HUES6 (cell line): ENCODE measurements at regions not wholly inside any gene's neighbourhood (a gene's known extent, or its start where the extent isn't known, plus 50 kb on each side); places are given as distances from the start of the nearest gene placed in this dataset.

ENCODE experiments used
- H3K27ac ChIP-seq: 2 replicates; pipeline ENCODE4 v1.7.0; 2013; ENCODE audit warnings: low read depth, mild to moderate bottlenecking, low read length, inconsistent platforms
- H3K27me3 ChIP-seq: 2 replicates; pipeline ENCODE4 v1.6.1; 2013; ENCODE audit warnings: low read length; ENCODE audit not compliant: control insufficient read depth, insufficient read depth
- H3K36me3 ChIP-seq: 2 replicates; pipeline ENCODE4 v1.6.1; 2013; ENCODE audit warnings: low read length; ENCODE audit not compliant: control insufficient read depth, insufficient read depth
- H3K4me1 ChIP-seq: 2 replicates; pipeline ENCODE4 v1.6.1; 2013; ENCODE audit warnings: low read length; ENCODE audit not compliant: control insufficient read depth, insufficient read depth
- H3K4me3 ChIP-seq: 2 replicates; pipeline ENCODE4 v1.5.1; 2013; ENCODE audit warnings: low read depth, low read length
- H3K9ac ChIP-seq: one replicate; pipeline ENCODE4 v1.6.1; 2013; ENCODE audit warnings: mild to moderate bottlenecking, low read length
- H3K9me3 ChIP-seq: 2 replicates; pipeline ENCODE4 v1.6.1; 2013; ENCODE audit warnings: low read depth, low read length; ENCODE audit not compliant: control insufficient read depth, insufficient read depth

GRCh38 chr11:36929401-36929800, 331.4 kb upstream of the RAG2 start:
- Histone ChIP-seq H3K9me3 (no peaks in the 10 kb centered on the region), H3K4me3 (no peak overlapping the region), H3K36me3 (no peaks in the 10 kb centered on the region), H3K9ac (no peak overlapping the region), H3K27ac (no peak overlapping the region), H3K27me3 (no peaks in the 10 kb centered on the region), H3K4me1 (no peaks in the 10 kb centered on the region)

DNA sequence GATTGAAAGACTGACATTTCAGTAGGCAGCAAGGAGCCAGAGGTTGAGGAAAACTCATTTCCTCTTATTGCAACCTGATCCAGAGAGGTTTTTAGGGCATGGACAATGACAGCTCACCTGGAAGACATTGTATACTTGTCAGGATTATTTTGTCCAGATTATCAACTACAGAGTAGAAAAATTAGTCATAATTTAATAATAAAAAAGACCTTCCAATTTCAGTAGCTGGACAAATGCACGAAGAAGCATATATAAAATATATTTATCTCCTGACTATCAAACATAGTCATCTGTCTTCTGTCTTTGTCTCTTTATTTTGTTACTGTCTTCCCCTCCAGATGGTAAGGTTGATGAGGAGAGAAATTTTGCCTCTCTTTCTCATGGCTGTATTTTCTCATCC, 330.6 kb upstream of the RAG2 start:
- Histone ChIP-seq H3K27me3 (no peaks in the 10 kb centered on the region), H3K4me1 (no peaks in the 10 kb centered on the region), H3K27ac (no peak overlapping the region), H3K9ac (no peak overlapping the region), H3K36me3 (no peaks in the 10 kb centered on the region), H3K9me3 (no peaks in the 10 kb centered on the region), H3K4me3 (no peak overlapping the region)

DNA sequence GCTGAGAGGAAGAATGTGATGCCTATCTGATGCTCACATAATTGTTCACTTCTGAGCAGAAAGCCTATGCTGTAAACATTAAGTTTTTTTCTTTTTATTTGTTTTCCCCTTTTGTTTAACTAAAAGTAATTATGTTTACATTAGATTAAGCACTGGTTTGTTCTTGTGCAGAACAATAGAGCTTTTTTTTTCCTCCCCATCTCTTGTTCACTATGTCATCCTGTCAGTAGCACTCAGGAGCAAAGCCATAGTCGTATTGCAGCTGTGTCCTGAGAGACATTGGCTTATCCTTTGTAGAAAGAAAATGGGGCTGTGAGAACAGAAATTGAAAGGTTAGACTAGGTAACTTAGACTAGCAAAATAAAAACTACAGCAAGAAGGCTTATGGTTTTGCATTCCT, 301.8 kb upstream of the RAG2 start:
- Histone ChIP-seq H3K27ac (no peak overlapping the region), H3K36me3 (no peaks in the 10 kb centered on the region), H3K9me3 (no peaks in the 10 kb centered on the region), H3K4me3 (no peak overlapping the region), H3K9ac (no peak overlapping the region), H3K27me3 (no peaks in the 10 kb centered on the region), H3K4me1 (no peaks in the 10 kb centered on the region)

GRCh38 chr11:36890841-36891240, 292.8 kb upstream of the RAG2 start:
- Histone ChIP-seq H3K9me3 (no peaks in the 10 kb centered on the region), H3K27me3 (no peaks in the 10 kb centered on the region), H3K36me3 (no peaks in the 10 kb centered on the region), H3K9ac (no peak overlapping the region), H3K27ac (no peak overlapping the region), H3K4me1 (no peaks in the 10 kb centered on the region), H3K4me3 (no peak overlapping the region)

DNA sequence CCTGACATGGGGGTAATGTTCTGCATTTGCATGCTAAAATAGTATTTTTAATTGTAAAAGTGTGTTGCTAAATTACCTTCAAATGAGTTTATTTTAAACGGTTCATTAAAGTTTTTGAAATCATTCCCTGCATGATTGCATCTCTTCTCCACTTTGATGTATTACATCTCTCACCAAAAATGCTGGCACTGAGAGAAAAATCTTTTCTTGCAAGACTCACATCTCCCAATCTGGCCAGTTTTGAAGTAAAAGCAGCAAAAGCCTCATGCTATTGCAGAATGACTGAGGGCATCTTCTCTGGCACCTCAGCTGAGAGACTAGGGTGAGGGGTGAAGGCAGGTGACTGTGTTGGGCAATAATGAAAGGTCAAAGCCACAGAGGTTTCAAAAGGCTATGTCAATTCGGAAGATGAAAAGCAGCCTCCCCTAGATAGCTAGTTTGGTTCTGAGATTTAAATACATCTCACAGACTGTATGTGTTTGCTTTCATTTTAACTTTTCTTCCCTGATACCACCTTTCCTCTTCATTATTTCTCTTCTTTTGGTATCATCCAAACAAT, 292.2 kb upstream of the RAG2 start:
- no peak overlapping the region for H3K9ac ChIP-seq
- H3K36me3 ChIP-seq, result no peaks in the 10 kb centered on the region
- H3K4me3 ChIP-seq, result no peak overlapping the region
- no peaks in the 10 kb centered on the region for H3K9me3 ChIP-seq
- no peak overlapping the region for H3K27ac ChIP-seq
- H3K27me3 ChIP-seq, result no peaks in the 10 kb centered on the region
- no peaks in the 10 kb centered on the region for H3K4me1 ChIP-seq

DNA sequence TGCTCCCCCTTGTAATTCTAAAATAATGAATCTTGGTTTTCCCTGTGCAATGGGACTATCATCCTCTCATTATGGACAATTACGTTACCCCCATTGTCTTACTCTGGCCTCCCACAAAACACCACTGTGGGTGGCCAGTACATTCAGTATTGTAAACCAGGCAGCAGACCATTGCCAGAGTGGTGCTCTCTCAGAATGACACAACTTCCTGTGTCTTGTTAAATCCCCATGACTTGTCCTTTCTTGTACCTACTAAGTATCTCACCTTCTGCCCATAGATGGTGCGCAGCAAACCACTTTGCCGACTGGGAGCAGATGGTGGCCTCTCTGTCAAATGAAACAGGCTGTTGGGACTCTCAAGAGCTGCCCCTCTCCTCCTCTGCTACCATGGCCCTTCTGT, 287.1 kb upstream of the RAG2 start:
- Histone ChIP-seq H3K9me3 (no peaks in the 10 kb centered on the region), H3K36me3 (no peaks in the 10 kb centered on the region), H3K27me3 (no peaks in the 10 kb centered on the region)

DNA sequence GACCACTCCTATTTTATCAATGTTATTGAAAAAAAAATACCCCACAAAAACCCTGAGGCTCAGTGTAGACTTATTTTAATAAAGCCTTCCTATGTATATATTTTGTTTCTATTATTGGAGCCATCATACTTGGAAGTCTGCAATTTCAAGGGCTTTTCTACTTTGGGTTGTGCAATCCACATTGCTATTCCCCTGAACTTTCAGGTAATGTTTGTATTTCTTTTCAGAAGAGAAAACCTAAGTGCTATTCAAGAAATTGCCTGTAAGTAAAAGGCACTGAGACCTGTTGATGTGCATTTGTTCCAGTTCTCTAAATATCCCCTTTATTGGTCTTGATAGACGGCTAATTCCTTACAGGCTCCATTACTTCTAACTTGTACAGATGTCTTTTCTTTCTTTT, 280.7 kb upstream of the RAG2 start:
- H3K4me1 ChIP-seq, result no peaks in the 10 kb centered on the region
- H3K27me3 ChIP-seq, result no peaks in the 10 kb centered on the region
- no peaks in the 10 kb centered on the region for H3K9me3 ChIP-seq
- no peaks in the 10 kb centered on the region for H3K36me3 ChIP-seq
- no peak overlapping the region for H3K9ac ChIP-seq
- no peak overlapping the region for H3K27ac ChIP-seq
- H3K4me3 ChIP-seq, result no peak overlapping the region

More for the DNA sequence above, 287.1 kb upstream of the RAG2 start:
- Histone ChIP-seq H3K27ac (no peak overlapping the region), H3K9ac (no peak overlapping the region), H3K4me1 (no peaks in the 10 kb centered on the region), H3K4me3 (no peak overlapping the region)

DNA sequence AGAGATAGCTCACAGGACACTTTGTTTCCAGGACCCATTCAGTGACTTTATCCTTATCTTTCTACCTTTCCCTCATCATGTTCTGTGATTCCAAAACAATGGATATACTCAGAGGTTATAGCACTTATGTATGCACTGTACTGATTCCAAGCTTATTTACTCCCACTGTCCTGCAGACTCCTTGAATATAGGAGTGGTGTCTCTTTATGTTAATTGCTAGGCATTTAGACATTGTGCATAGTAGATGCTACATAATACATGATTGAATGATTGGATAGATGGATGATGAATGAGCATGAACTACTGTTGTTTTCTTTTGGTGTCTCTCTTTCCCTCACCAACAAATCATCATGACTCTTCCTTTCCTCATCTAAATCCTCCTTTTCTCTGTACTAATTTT, 279.1 kb upstream of the RAG2 start:
- no peaks in the 10 kb centered on the region for H3K9me3 ChIP-seq
- H3K36me3 ChIP-seq, result no peaks in the 10 kb centered on the region
- no peak overlapping the region for H3K4me3 ChIP-seq
- H3K27ac ChIP-seq, result no peak overlapping the region
- no peak overlapping the region for H3K9ac ChIP-seq
- no peaks in the 10 kb centered on the region for H3K27me3 ChIP-seq
- H3K4me1 ChIP-seq, result no peaks in the 10 kb centered on the region

DNA sequence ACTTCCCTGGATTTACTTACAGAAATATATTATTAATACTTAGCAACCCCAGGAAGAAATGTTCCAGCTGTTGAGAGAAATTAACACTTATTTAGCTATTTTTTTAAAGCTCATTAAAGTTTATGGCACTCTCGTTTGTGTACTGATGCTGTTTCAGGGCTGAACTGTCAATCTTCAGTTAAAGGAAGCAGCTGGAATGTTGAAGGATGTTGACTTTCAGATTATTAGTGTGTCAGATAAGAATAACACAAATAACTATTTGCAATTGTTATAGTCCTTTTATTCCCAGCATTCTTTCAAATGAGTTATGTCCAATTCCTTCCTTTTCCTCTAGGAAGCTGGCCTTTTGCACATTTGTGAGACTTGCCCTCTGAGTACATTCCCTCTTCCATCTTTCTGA, 278.2 kb upstream of the RAG2 start:
- Histone ChIP-seq H3K27ac (no peak overlapping the region), H3K36me3 (no peaks in the 10 kb centered on the region), H3K4me1 (no peaks in the 10 kb centered on the region), H3K9me3 (no peaks in the 10 kb centered on the region), H3K27me3 (no peaks in the 10 kb centered on the region), H3K9ac (no peak overlapping the region), H3K4me3 (no peak overlapping the region)

- Histone ChIP-seq H3K4me3 (no peak overlapping the region), H3K4me1 (no peaks in the 10 kb centered on the region), H3K9me3 (no peaks in the 10 kb centered on the region), H3K27me3 (no peaks in the 10 kb centered on the region), H3K27ac (no peak overlapping the region), H3K36me3 (no peaks in the 10 kb centered on the region), H3K9ac (no peak overlapping the region)
These were observed 276.3 kb upstream of the RAG2 start for GRCh38 chr11:36874291-36874690.

- no peaks in the 10 kb centered on the region for H3K9me3 ChIP-seq
- no peak overlapping the region for H3K27ac ChIP-seq
- H3K9ac ChIP-seq, result no peak overlapping the region
- no peaks in the 10 kb centered on the region for H3K27me3 ChIP-seq
- H3K4me3 ChIP-seq, result no peak overlapping the region
- H3K4me1 ChIP-seq, result no peaks in the 10 kb centered on the region
- H3K36me3 ChIP-seq, result no peaks in the 10 kb centered on the region
These were observed 272.3 kb upstream of the RAG2 start for GRCh38 chr11:36870361-36870760.

GRCh38 chr11:36868380-36868779, 270.3 kb upstream of the RAG2 start:
- Histone ChIP-seq H3K27ac (no peak overlapping the region), H3K4me1 (no peaks in the 10 kb centered on the region), H3K27me3 (no peaks in the 10 kb centered on the region), H3K9ac (no peak overlapping the region), H3K36me3 (no peaks in the 10 kb centered on the region), H3K9me3 (no peaks in the 10 kb centered on the region), H3K4me3 (no peak overlapping the region)
